K562 (cell line): ENCODE measurements at regions not wholly inside any gene's neighbourhood (a gene's known extent, or its start where the extent isn't known, plus 50 kb on each side); places are given as distances from the start of the nearest gene placed in this dataset.

ENCODE experiments used
- CBX2 ChIP-seq: fragments of 200-600 bp; sonication (generic); IDR thresholded peaks from one replicate; pipeline ENCODE4 v1.6.1; 2012; ENCODE audit warnings: mild to moderate bottlenecking, low read length, inconsistent platforms; ENCODE audit not compliant: insufficient read depth, poor library complexity, severe bottlenecking
- CLOCK ChIP-seq: fragments of 250-450 bp; sonication (Bioruptor Pico); IDR thresholded peaks from 2 replicates; pipeline ENCODE4 v1.4.0; 2020; ENCODE audit warnings: mild to moderate bottlenecking, moderate library complexity, borderline replicate concordance
- CREB1 ChIP-seq, 2 experiments: sonication (generic) in 1 of 2; formaldehyde crosslinking in 1 of 2; IDR thresholded peaks; 2 replicates each; pipeline versions ENCODE4 v1.6.1 to v1.8.0; 2012 to 2022; ENCODE audit warnings: inconsistent platforms in 1 of 2, mild to moderate bottlenecking in 1 of 2, missing genetic modification reagents in 1 of 2, moderate library complexity in 1 of 2
- ESRRA ChIP-seq: fragments of 450-650 bp; IDR thresholded peaks from 2 replicates; pipeline ENCODE4 v1.6.1; 2014; ENCODE audit warnings: low read depth, mild to moderate bottlenecking, moderate library complexity, borderline replicate concordance
- FOXP4 ChIP-seq: sonication (generic); formaldehyde crosslinking; IDR thresholded peaks from 2 replicates; pipeline ENCODE4 v1.8.0; 2022; ENCODE audit warnings: mild to moderate bottlenecking, missing genetic modification reagents, borderline replicate concordance
- GABPA ChIP-seq: fragments of 200-800 bp; sonication (Bioruptor generic); conservative IDR thresholded peaks from 2 replicates; pipeline ENCODE4 v1.6.1; 2016; ENCODE audit warnings: low read depth, missing genetic modification characterization, missing compliant biosample characterization
- HMGXB4 ChIP-seq: sonication (generic); formaldehyde crosslinking; IDR thresholded peaks from 2 replicates; pipeline ENCODE4 v1.8.1; 2023; ENCODE audit warnings: mild to moderate bottlenecking, missing genetic modification reagents
- MIER1 ChIP-seq: fragments of 450-650 bp; IDR thresholded peaks from 2 replicates; pipeline ENCODE4 v1.6.1; 2016; ENCODE audit warnings: antibody characterized with exemption, mild to moderate bottlenecking, low read depth
- NCOR1 ChIP-seq: fragments of 450-650 bp; IDR thresholded peaks from 2 replicates; pipeline ENCODE4 v1.6.1; 2016; ENCODE audit warnings: mild to moderate bottlenecking, moderate library complexity
- PCBP1 ChIP-seq: fragments of 200-400 bp; formaldehyde crosslinking; IDR thresholded peaks from 2 replicates; pipeline ENCODE4 v1.6.1; 2018; ENCODE audit warnings: mild to moderate bottlenecking, low read depth, low read length; ENCODE audit not compliant: poor library complexity, severe bottlenecking
- PTRF ChIP-seq: fragments of 450-650 bp; IDR thresholded peaks from 2 replicates; pipeline ENCODE4 v1.6.1; 2016; ENCODE audit warnings: mild to moderate bottlenecking, missing genetic modification characterization, missing compliant biosample characterization
- SREBF1 ChIP-seq: fragments of 150-350 bp; IDR thresholded peaks from 2 replicates; pipeline ENCODE4 v1.6.1; 2014; ENCODE audit warnings: antibody characterized with exemption, low read depth, low read length, borderline replicate concordance
- SRF ChIP-seq, 2 experiments: fragments of 250-450, 450-650 bp in 1 of 2; sonication (Bioruptor Pico) in 1 of 2; sonication (generic) in 1 of 2; formaldehyde crosslinking; IDR thresholded peaks; 2 replicates each; pipeline versions ENCODE4 v1.5.0 to v1.5.1; 2020 to 2022; ENCODE audit warnings: mild to moderate bottlenecking in 1 of 2, missing genetic modification reagents in 1 of 2
- TARDBP ChIP-seq: fragments of 450-650 bp; IDR thresholded peaks from 2 replicates; pipeline ENCODE4 v1.6.1; 2016
- TFE3 ChIP-seq: fragments of 450-650 bp; formaldehyde crosslinking; IDR thresholded peaks from 2 replicates; pipeline ENCODE4 v1.4.0; 2020; ENCODE audit warnings: mild to moderate bottlenecking, mixed read lengths
- WHSC1 ChIP-seq: IDR thresholded peaks from one replicate; pipeline ENCODE4 v1.6.1; 2012; ENCODE audit warnings: low read length, control low read depth, inconsistent platforms
- ZC3H11A ChIP-seq: IDR thresholded peaks from 2 replicates; pipeline ENCODE4 v1.6.1; 2012; ENCODE audit warnings: low read depth, low read length, improper control_type of control experiment
- ZNF184 ChIP-seq: sonication (generic); formaldehyde crosslinking; IDR thresholded peaks from 2 replicates; pipeline ENCODE4 v1.5.0; 2020; ENCODE audit warnings: missing genetic modification reagents
- ZNF24 ChIP-seq: fragments of 450-650 bp; IDR thresholded peaks from 2 replicates; pipeline ENCODE4 v1.6.1; 2016
- ZNF766 ChIP-seq: fragments of 200-800 bp; sonication (Bioruptor generic); conservative IDR thresholded peaks from 2 replicates; pipeline ENCODE4 v1.6.1; 2016; ENCODE audit warnings: missing genetic modification characterization, missing compliant biosample characterization
- ZNF785 ChIP-seq: fragments of 250-450 bp; sonication (Bioruptor Pico); IDR thresholded peaks from 2 replicates; pipeline ENCODE4 v1.4.0; 2020; ENCODE audit warnings: mild to moderate bottlenecking

GRCh38 chr5:5605170-5605764, 182.8 kb downstream of the ICE1 start (continued):
- TF ChIP-seq CLOCK (CRISPR knock-in tag) (no peak), HMGXB4 (CRISPR knock-in tag) (no peak), SREBF1 (no peak), TARDBP (no peak), ZC3H11A (no peak), NCOR1 (no peak), CBX2 (no peak), WHSC1 (no peak), PTRF (tag) (no peak), TFE3 (CRISPR knock-in tag) (peak; percentile 95), CREB1 (IDR thresholded peaks at IDR 0.05) (no peak), CREB1 (CRISPR knock-in tag; IDR thresholded peaks at IDR 0.05) (0 out of 2 replicates have a peak, but pooled peaks have one; percentile 15), ZNF785 (no peak), SRF (CRISPR knock-in tag; IDR thresholded peaks at IDR 0.05) (no peak), PCBP1 (no peak), ZNF24 (no peak), ESRRA (no peak), ZNF184 (CRISPR knock-in tag) (no peak), FOXP4 (CRISPR knock-in tag) (no peak), MIER1 (no peak), GABPA (tag) (peak; percentile 51), ZNF766 (no peak; the same call in 1 of the 2 replicates)
